ENCODE measurements at regions not wholly inside any gene's neighbourhood (a gene's known extent, or its start where the extent isn't known, plus 50 kb on each side); places are given as distances from the start of the nearest gene placed in this dataset.
"Not testable (repeated sequence)": the region's sequence is repeated elsewhere in the genome, so short reads cannot be mapped to it uniquely, and the experiment has no call there.

DNA sequence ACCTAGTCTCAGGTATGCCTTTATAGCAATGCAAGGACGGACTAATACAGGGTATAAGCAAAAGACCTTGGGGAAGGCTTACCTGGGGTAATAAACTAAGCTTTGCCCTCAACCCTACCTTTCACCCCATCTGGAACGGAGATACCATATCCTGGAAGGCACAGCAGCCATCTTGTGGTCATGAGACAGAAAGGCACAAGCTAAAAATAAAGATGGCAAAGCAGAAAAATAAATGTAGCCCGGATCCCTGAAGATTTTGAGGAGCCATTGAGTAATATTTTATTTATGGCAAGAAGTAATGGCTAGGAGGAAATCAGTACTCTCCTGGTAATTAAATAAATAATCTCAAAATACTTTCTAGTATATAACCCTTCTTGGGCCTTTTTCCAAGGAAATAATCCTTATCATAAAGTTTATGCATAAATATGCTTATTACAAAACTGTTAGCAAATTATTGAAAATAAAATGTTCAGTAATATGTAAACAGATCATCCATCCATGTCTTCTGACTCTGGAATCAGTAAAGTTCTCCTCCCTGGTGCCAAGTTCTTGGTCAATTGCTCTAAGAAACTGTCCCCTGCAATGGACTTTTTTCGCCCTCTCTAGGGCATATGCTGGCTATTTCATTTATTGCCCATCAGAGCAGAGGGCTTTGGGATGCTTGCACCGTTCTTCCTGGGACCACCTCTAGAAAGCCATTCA, 198.7 kb downstream of the SPP2 start:
- DNase-seq (ENCODE audit: low spot score) = no peak

DNA sequence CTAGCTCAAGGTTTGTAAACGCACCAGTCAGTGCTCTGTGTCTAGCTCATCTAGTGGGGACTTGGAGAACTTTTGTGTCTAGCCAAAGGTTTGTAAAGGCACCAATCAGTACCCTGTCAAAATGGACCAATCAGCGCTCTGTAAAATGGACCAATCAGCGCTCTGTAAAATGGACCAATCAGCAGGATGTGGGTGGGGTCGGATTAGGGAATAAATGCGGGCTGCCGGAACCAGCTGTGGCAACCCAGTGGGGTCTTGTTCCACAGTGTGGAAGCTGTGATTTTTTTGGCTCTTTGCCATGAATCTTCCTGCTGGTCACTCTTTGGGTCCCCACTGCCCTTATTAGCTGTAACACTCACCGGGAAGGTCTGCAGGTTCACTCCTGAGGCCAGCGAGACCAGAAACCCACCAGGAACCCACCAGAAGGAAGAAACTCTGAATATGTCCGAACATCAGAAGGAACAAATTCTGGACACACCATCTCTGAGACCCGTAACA, 197.8 kb downstream of the SPP2 start:
- DNase-seq (ENCODE audit: low spot score) = not testable (repeated sequence)

DNA sequence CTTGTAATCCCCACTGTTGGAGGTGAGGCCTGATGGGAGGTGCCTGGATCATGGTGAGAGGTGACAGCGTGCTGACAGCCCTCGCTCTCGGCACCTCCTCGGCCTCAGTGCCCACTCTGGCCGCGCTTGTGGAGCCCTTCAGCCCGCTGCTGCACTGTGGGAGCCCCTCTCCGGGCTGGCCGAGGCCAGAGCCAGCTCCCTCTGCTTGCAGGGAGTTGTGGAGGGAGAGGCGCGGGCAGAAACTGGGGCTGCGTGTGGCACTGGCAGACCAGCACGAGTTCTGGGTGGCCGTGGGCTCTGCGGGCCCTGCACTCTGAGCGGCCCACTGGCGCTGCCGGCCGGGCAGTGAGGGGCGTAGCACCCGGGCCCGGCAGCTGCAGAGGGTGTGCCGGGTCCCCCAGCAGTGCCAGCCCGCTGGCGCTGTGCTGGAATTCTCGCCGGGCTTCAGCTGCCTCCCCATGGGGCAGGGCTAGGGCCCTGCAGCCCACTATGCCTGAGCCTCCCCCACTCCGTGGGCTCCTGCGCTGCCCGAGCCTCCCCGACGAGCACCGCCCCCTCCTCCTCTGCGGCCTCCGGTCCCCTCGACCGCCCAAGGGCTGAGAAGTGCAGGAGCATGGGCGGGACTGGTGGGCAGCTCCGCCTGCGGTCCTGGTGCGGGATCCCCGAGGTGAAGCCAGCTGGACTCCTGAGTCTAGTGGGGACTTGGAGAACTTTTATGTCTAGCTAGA, 197.1 kb downstream of the SPP2 start:
- no peak for DNase-seq (ENCODE audit: low spot score)

DNA sequence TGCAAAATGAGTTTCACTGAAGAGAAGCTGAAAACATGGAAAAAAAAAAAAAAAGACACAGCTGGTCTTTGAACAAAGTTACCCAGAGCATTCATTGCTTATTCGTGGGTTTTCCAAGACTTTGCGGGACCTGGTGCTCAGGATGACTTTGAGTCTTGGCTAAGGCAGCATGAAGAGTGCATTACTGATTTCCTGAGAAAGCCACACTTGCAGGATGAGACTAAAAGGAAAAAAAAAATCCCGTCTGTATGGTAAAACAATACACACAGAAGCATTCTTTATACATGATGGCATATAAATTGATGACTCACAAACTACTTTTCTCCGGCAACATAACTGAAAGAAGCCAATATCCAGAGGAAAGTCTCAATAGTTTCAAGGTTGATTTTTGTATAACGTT, 195.4 kb downstream of the SPP2 start:
- DNase-seq (ENCODE audit: low spot score) = no peak

DNA sequence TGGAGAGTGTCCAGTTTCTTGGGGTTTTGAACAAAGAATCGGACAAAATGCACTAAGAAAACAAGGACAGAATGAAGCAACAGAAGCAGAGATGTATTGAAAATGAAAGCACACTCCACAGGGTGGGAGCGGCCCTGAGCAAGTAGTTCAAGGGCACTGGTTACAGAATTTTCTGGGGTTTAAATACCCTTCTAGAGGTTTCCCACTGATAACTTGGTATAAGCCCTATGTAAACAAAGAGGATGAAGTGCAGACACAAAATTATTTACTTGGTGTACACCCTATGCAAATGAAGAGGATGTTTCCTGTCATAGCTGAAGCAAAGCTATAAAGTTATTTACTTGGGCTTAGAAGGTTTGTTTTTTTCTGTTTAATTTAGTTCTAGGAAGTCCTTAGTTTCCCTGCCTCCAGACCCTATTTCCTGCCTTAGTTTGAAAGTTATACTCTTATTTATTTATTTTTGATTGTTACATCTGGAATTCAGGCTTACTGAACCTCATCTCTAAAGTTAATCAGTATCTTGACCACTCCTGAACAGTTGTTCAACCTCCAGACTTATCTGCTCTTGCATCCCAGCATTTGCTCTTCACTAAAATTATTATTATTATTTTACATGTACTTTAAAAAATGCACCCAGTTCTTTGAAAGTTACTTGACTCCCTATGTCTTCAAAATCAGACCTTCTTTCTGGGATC, 193.5 kb downstream of the SPP2 start:
- DNase-seq (ENCODE audit: low spot score) = no peak

- no peak for DNase-seq (ENCODE audit: low spot score)
Observed at GRCh38 chr2:234242459-234242836, 191.9 kb downstream of the SPP2 start.

DNA sequence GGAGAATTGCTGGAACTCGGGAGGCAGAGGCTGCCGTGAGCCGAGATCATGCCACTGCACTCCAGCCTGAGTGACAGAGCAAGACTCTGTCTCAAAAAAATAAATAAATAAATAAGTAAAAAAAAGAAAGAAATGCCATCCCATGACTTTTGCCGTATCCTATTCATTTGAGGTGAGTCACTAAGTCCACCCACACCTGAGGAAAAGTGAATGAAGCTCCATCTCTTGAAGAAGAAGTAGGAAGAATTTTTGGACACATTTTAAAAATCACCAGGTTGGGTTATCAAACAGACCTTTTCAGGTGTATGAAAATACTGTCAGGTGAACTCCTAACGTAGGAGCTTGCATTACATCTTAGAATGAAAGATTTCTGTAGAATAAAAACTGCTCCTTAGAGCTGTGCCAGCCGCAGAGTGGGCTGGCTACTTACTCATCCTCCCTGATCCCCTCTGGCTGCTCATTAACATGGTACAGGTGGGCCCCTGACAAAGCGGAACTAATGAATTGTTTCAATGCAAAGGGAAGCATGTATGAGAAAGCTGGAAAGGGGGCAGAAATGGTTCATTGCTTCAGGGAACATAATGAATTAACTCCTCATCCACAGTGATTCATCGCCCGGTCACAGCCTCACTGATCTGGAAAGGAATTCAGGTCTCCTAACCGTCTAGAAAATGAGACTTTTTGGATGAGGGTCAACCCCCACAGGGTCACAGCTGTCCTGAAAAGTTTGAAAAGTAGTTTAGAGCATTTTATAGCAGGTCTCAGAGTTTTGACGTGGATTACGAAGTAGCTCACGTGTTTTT, 191.4 kb downstream of the SPP2 start:
- DNase-seq (ENCODE audit: low spot score) = no peak

- DNase-seq (ENCODE audit: low spot score) = no peak
Observed at GRCh38 chr2:234240917-234241316, 190.4 kb downstream of the SPP2 start.

DNA sequence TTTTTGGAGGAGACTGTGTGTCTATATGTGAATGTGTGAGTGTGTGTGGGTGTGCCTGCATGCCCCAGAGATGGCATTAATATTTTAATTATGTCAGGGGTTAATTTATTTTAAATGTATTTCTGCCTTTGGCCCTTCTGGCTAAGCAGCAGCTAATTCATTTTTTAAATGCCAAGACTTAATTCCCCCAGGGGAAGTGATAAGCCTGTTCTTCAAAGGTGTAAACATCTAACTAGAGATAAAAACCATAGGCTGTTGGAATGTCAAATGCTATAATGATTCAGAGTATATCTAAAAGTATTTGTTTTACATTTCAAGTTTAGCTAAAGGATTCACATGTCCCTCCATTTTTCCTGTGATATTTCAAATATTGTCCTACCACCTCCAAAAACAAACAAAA, 184.7 kb downstream of the SPP2 start:
- DNase-seq (ENCODE audit: low spot score) = no peak

DNA sequence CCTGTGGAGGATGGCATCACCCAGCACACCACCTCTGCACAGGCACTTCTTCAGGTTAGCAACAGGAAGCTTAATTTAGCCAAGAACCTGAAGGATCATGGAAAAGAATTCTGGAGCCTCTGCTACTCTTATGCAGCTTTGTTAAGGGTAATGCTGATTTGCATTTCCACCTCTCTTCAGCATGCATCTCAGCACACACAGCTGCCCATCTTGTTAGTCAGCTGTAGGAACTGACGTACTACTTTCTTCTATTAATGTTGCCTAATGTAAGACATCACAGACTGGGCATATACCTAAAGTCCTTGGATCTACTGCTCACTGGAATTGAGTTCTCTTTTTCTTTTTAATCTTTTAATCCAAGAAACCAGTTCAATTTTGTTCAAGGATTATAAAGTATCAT, 181.0 kb downstream of the SPP2 start:
- no peak for DNase-seq (ENCODE audit: low spot score)

- no peak for DNase-seq (ENCODE audit: low spot score)
Observed at GRCh38 chr2:234219046-234219310, 168.5 kb downstream of the SPP2 start.

DNA sequence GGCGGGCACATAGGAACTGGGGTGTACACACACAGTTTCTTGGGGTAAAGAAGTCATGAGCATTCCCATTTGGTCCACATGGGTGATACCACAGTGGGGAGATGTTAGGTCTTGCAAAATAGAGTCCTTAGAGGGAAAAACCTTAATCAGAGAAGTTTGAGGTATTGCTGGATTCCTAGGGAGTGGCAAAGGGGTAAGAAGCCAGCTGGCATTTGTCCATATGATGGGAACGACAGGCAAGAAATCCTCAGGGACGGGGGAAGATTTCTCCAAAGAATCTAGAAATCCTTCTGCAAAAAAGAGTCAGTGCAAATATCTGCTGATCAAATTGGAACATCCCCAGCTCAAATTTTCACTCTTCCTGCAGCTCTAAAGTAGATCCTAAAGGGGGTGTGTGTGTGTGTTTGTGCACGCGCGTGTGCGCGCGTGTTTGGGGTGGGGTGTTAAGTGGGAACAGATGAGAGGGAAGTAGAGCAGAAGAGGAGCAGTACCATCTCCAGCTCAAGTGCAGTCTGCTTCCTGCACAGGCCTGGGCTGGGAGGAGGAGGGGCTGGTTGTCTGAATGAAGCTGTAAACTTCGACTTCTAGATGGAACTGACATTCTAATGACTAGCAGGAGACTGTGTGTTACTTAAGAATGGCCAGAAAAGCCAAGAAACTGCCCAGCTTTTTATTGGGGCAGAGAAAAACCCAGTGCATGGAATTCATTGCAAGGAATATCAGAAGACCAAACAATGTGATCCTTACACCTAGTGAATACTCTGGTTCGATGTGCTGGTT, 168.0 kb downstream of the SPP2 start:
- DNase-seq (ENCODE audit: low spot score) = peak; percentile 6

- no peak for DNase-seq (ENCODE audit: low spot score)
Observed at GRCh38 chr2:234212534-234212933, 162.0 kb downstream of the SPP2 start.

GRCh38 chr2:234211797-234212196, 161.3 kb downstream of the SPP2 start:
- DNase-seq (ENCODE audit: low spot score) = no peak

GRCh38 chr2:234206738-234207137, 156.2 kb downstream of the SPP2 start:
- no peak for DNase-seq (ENCODE audit: low spot score)

GRCh38 chr2:234204480-234204879, 154.0 kb downstream of the SPP2 start:
- no peak for DNase-seq (ENCODE audit: low spot score)

DNA sequence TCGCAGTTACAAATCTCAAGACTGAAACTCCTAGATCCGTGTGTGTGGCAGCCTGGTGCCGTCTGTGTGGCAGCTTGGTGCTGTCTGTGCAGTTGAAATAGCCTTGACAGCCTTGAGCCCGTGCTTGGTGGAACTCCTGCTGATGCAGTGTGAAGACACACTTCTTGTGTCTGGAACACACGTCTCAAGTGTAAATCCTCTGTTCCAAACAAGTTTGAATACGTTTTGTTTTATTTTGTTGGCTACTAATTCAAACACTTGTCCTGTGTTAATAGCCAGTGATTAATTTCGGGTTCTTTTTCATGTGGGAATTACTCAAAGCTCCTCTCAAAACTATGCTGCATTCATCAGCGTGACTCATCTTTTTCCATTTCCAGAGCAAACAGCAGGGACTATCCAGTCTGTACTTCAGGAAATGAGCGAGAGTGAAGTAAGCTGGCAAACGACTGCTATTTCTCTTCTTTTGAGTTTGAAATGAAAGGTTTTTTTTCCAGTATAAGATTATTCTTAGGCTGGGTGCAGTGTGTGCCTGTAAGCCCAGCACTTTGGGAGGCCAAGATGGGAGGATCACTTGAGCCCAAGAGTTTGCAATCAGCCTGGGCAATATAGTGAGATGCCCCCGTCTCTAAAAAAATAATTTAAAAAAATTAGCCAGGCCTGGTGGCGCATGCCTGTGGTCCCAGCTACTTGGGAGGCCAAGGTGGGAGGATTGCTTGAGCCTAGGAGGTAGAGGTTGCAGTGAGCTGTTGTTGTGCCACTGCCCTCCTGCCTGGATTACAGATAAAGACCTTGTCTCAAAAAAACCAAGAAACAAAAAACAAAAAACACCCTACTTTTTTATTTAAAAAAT, 152.9 kb downstream of the SPP2 start:
- peak; percentile 62 for DNase-seq (ENCODE audit: low spot score)

- DNase-seq (ENCODE audit: low spot score) = no peak
Observed at GRCh38 chr2:234202601-234203000, 152.1 kb downstream of the SPP2 start.

DNA sequence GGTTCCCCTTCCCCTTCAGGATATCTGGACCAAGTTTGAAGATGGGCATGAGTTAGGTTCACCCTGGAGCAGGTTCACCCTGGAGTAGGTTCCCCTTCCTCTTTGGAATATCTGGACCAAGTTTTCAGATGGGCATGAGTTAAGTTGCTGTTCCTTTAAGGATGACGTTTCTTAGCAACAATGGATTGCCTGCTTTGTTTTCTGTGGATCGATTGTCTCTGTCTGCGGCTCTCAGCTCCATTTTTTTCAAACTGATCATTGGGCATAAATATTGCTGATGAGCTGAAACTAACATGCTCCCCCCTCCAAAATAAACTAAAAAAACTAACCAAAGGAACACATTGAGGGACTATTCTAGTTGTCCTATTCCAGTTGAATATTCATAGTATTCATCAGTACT, 149.5 kb downstream of the SPP2 start:
- DNase-seq (ENCODE audit: low spot score) = no peak

DNA sequence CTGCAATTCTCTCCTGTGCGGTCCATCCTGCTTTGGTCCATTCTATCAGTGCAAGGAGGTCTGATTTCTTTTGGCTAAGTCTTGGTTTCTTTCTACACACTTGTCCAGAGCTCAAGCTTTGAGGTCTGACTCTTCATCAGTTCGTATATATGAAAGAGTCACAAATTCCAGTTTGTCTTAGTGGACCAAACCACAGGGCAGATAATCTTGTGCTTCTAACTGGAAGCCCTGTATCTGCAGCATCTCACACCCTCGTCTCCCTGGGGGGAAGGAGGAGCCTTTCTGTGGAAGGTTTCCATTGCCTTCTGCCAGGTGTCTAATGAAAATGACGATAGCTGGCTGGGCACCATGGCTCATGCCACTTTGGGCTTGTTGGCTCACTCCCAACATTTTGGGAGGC, 148.5 kb downstream of the SPP2 start:
- no peak for DNase-seq (ENCODE audit: low spot score)

- no peak for DNase-seq (ENCODE audit: low spot score)
Observed at GRCh38 chr2:234195516-234195915, 145.0 kb downstream of the SPP2 start.

Measured in Ammon's horn (tissue), 1 donor.